ENCODE measurements at regions not wholly inside any gene's neighbourhood (a gene's known extent, or its start where the extent isn't known, plus 50 kb on each side); places are given as distances from the start of the nearest gene placed in this dataset.

DNA sequence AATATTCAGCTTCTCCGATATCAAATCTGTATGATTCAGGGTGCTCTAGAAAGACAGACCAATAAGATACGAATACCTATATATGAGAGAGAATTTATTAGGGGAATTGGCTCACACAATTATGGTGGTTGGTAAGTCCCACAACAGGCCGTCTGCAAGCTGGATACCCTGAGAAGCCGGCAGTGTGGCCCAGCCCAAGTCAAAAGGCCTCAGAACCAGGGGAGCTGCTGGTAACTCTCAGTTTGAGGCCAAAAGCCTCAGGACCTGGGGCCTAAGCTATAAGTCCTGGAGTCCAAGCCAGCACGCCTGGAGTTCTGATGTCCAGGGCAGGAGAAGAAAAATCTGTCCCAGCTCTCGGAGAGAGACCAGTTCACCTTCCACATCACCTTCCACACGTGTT, 318.7 kb downstream of the BRD1 start:
- no peak overlapping the region for H3K4me3 ChIP-seq (ENCODE audit: low read depth, low read length)
- TF ChIP-seq, protein P1, sequence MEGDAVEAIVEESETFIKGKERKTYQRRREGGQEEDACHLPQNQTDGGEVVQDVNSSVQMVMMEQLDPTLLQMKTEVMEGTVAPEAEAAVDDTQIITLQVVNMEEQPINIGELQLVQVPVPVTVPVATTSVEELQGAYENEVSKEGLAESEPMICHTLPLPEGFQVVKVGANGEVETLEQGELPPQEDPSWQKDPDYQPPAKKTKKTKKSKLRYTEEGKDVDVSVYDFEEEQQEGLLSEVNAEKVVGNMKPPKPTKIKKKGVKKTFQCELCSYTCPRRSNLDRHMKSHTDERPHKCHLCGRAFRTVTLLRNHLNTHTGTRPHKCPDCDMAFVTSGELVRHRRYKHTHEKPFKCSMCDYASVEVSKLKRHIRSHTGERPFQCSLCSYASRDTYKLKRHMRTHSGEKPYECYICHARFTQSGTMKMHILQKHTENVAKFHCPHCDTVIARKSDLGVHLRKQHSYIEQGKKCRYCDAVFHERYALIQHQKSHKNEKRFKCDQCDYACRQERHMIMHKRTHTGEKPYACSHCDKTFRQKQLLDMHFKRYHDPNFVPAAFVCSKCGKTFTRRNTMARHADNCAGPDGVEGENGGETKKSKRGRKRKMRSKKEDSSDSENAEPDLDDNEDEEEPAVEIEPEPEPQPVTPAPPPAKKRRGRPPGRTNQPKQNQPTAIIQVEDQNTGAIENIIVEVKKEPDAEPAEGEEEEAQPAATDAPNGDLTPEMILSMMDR (IDR thresholded peaks at IDR 0.05; ENCODE audit: control insufficient read depth, extremely low read depth, insufficient read depth), result no peak

DNA sequence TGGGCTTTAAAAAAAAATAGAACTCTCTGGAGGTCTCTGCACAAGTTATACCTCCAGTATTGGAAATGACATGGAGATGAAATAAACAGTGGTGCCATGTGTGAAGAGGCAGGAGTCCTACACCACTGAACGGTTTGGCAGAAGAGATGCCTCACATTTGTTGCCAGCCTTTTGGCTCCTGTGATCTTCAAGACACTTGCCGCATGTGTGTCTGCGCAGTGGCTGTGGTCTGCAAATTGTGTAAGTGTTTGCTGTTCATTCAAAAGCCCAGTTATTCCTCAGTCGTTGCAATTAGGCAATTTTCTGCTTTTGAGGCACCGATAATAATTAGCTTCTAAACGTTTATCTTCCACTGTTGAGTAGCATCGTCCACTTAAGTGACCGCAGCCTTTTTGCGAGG, 319.1 kb downstream of the BRD1 start:
- no peak overlapping the region for H3K4me3 ChIP-seq (ENCODE audit: low read depth, low read length)
- TF ChIP-seq, protein P1 (IDR thresholded peaks at IDR 0.05; ENCODE audit: control insufficient read depth, extremely low read depth, insufficient read depth), result no peak
- no peak for DNase-seq (ENCODE audit: low read depth)

More for the DNA sequence above, 318.7 kb downstream of the BRD1 start:
- no peak for DNase-seq (ENCODE audit: low read depth)

DNA sequence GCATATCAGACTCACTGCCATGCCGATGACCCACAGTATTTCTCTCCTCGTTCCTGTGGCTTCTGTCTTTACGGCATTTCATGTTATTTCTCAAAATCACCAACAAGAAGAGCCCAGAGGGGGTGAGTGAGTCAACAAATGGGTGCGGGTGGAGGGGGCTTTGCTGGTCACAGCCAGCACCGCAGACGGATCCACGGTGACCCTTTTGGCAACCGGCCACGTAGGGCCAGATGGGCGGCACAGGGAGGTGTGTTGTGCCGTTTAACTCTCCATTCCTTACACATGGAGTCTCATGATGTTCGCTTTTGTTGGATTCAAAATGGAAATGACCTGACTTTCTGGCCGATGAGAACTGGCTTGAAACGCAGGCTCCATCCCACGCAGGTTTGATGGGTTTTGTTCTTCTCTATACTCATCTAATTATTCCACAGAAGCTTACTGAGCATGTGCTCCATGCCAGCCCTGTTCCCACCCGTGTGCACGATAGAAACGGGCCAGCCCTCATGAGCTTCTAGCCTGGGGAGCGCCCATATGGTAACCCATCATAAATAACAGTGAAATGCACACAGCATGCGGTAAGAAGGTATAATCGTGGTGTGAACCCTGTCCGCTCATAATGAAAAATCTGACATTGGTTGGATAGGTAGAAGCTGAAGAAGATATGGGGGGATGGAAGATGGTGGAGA, 319.9 kb downstream of the BRD1 start:
- H3K4me3 ChIP-seq (ENCODE audit: low read depth, low read length), result no peak overlapping the region
- no peak for DNase-seq (ENCODE audit: low read depth)
- TF ChIP-seq, protein P1 (IDR thresholded peaks at IDR 0.05; ENCODE audit: control insufficient read depth, extremely low read depth, insufficient read depth), result no peak

DNA sequence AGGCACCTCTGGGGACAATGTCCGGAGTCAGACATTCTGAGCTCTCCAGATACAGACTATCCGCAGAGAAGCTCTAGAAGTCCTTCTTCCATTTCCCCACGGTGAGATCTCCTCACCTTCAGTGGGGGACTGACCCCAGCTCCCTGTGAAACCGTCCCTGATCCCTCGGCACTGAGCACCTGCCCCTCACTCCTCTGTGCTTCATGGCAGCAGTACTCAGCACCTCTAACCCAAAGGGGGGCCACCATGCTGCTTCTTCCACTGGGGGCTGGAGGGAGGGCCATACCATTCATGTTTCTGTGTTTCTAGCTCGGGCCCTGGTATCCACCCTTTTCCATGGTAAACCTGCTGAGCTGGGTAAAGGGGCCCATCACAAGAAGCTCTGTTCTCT, 321.7 kb downstream of the BRD1 start:
- no peak overlapping the region for H3K4me3 ChIP-seq (ENCODE audit: low read depth, low read length)
- TF ChIP-seq, protein P1 (IDR thresholded peaks at IDR 0.05; ENCODE audit: control insufficient read depth, extremely low read depth, insufficient read depth), result no peak
- DNase-seq (ENCODE audit: low read depth), result no peak

DNA sequence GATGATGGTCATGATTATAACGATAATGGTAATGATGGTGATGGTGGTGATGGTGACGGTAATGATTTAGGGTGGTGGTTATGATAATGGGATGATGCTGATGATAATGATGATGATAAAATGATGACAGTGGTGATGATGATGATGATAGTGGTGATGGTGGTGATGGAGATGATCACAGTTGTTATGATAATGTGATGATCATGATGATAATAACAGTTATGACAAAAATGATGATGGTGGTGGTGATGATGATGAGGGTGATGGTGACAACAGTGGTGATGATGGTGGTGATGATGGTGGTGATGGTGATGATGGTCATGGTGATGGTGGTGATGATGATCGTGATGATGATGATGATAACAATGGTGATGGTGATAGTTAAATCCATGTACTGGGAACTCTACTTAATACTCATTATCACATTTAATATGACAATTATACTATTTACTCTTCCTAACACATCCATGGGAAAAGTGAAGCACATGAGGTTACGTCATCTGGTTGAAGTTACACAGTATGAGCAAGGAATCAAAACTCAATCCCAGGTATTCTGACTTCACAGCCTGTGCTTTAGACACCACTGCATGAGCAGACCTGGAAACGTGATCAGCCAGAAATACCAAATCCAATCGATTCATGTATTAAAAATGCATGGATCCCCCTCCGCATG, 322.2 kb downstream of the BRD1 start:
- TF ChIP-seq, protein P1 (IDR thresholded peaks at IDR 0.05; ENCODE audit: control insufficient read depth, extremely low read depth, insufficient read depth), result no peak
- H3K4me3 ChIP-seq (ENCODE audit: low read depth, low read length), result no peak overlapping the region
- no peak for DNase-seq (ENCODE audit: low read depth)

DNA sequence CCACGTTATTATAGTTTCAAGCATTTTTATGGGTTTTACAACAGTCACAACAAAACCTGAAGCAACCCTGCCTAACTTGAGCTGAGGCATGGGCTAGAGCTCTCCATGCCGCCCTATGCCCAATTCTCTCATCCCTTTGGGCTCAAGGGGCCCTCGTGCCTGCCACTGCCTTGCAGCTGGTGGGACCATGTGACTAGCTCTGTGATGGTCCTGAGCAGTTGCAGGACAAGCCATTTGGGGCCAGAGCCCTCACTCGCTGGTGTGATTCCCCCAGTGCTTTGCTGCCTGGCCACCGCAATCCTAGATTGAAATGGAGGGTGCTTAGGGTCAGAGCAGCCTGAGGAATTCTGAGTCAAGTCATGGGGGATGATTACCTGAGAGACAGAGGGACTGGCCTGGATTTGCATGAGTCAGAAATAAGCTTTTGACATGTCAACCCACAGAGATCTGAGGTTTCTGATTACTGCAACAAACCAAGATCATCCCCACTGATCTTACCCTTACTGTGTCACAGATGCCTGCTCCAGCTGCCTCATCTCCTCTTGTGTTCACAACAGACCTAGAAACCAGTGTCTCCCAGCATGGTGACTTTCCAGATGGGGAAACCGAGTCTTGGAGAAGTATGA, 323.7 kb downstream of the BRD1 start:
- DNase-seq (ENCODE audit: low read depth), result no peak
- TF ChIP-seq, protein P1 (IDR thresholded peaks at IDR 0.05; ENCODE audit: control insufficient read depth, extremely low read depth, insufficient read depth), result no peak

More for the DNA sequence above, 323.7 kb downstream of the BRD1 start:
- no peak overlapping the region for H3K4me3 ChIP-seq (ENCODE audit: low read depth, low read length)
